CD14-positive monocyte (primary cell): ENCODE measurements at regions not wholly inside any gene's neighbourhood (a gene's known extent, or its start where the extent isn't known, plus 50 kb on each side); places are given as distances from the start of the nearest gene placed in this dataset.

ENCODE experiments used
- DNase-seq, 3 donors: peaks; one replicate each; pipeline ENCODE4 v3.0.0-alpha.2; 2011 to 2022
- H2AFZ ChIP-seq: 2 replicates; pipeline ENCODE4 v1.6.0; 2012; ENCODE audit warnings: mild to moderate bottlenecking, low read depth, low read length, inconsistent platforms; ENCODE audit not compliant: insufficient read depth, poor library complexity, severe bottlenecking
- H3K27ac ChIP-seq, 2 donors: 1 replicate in 1 of 2; 2 replicates in 1 of 2; pipeline ENCODE4 v1.5.1; 2012 to 2013; ENCODE audit warnings: low read length in 2 of 2, control low read depth in 1 of 2, inconsistent platforms in 1 of 2, low read depth in 1 of 2, mild to moderate bottlenecking in 1 of 2
- H3K27me3 ChIP-seq, 2 donors: one replicate each; pipeline versions ENCODE4 v1.6.0 to v1.6.1; 2011 to 2013; ENCODE audit warnings: low read length in 2 of 2; ENCODE audit not compliant: control insufficient read depth in 2 of 2, insufficient read depth in 2 of 2
- H3K36me3 ChIP-seq, 2 donors: replicated peaks in 1 of 2; 1 replicate in 1 of 2; 2 replicates in 1 of 2; pipeline versions ENCODE4 v1.5.1 to v1.6.1; 2012 to 2013; ENCODE audit warnings: low read length in 2 of 2, control low read depth in 1 of 2, inconsistent platforms in 1 of 2, mild to moderate bottlenecking in 1 of 2; ENCODE audit not compliant: insufficient read depth in 2 of 2, control insufficient read depth in 1 of 2
- H3K4me1 ChIP-seq, 2 donors: 1 replicate in 1 of 2; 2 replicates in 1 of 2; pipeline versions ENCODE4 v1.5.1 to v1.6.1; 2012 to 2013; ENCODE audit warnings: low read length in 2 of 2, control low read depth in 1 of 2, inconsistent platforms in 1 of 2, mild to moderate bottlenecking in 1 of 2, moderate library complexity in 1 of 2; ENCODE audit not compliant: insufficient read depth in 2 of 2, control insufficient read depth in 1 of 2
- H3K4me2 ChIP-seq: replicated peaks from 2 replicates; pipeline ENCODE3; 2012; ENCODE audit warnings: low read length, moderate library complexity, mild to moderate bottlenecking; ENCODE audit not compliant: poor library complexity, severe bottlenecking; ENCODE audit errors: extremely low read depth
- H3K4me3 ChIP-seq, 3 experiments: fragments of 200-600 bp in 1 of 3; sonication (generic) in 1 of 3; replicated peaks in 1 of 3; 1 replicate in 2 of 3; 2 replicates in 1 of 3; pipeline ENCODE4 v1.5.1; 2011 to 2013; ENCODE audit warnings: low read length in 3 of 3, mild to moderate bottlenecking in 3 of 3, control low read depth in 2 of 3, low read depth in 2 of 3, inconsistent platforms in 1 of 3, moderate library complexity in 1 of 3
- H3K79me2 ChIP-seq: 2 replicates; pipeline ENCODE4 v1.6.0; 2012; ENCODE audit warnings: mild to moderate bottlenecking, control low read depth, inconsistent platforms, low read length, moderate library complexity; ENCODE audit not compliant: insufficient read depth
- H3K9ac ChIP-seq: 2 replicates; pipeline ENCODE4 v1.6.0; 2017; ENCODE audit warnings: low read length, mild to moderate bottlenecking; ENCODE audit not compliant: insufficient read depth, poor library complexity, severe bottlenecking
- H3K9me3 ChIP-seq, 2 donors: replicated peaks in 1 of 2; 1 replicate in 1 of 2; 2 replicates in 1 of 2; pipeline versions ENCODE4 v1.5.1 to v1.6.1; 2012 to 2013; ENCODE audit warnings: low read length in 2 of 2, control low read depth in 1 of 2; ENCODE audit not compliant: control insufficient read depth in 1 of 2, insufficient read depth in 1 of 2
- H4K20me1 ChIP-seq: 2 replicates; pipeline ENCODE4 v1.6.0; 2012; ENCODE audit warnings: mild to moderate bottlenecking, low read length, control low read depth, moderate library complexity; ENCODE audit not compliant: insufficient read depth
- H3K27ac Mint-ChIP-seq, 7 donors: one replicate each; pipeline ENCODE4 v1.8.0; 2020; ENCODE audit warnings: mild to moderate bottlenecking in 7 of 7, mixed read lengths in 7 of 7, moderate library complexity in 6 of 7, inconsistent platforms in 2 of 7
- H3K27me3 Mint-ChIP-seq, 3 donors: one replicate each; pipeline ENCODE4 v1.8.0; 2021 to 2022; ENCODE audit warnings: low read depth in 3 of 3, mild to moderate bottlenecking in 3 of 3, mixed read lengths in 3 of 3, moderate library complexity in 3 of 3, inconsistent platforms in 1 of 3
- H3K36me3 Mint-ChIP-seq, 2 donors: one replicate each; pipeline ENCODE4 v1.8.0; 2020; ENCODE audit warnings: mixed read lengths in 2 of 2, inconsistent platforms in 1 of 2, mild to moderate bottlenecking in 1 of 2
- H3K4me1 Mint-ChIP-seq: one replicate; pipeline ENCODE4 v1.8.0; 2020; ENCODE audit warnings: mild to moderate bottlenecking, mixed read lengths
- H3K4me3 Mint-ChIP-seq, 2 donors: one replicate each; pipeline ENCODE4 v1.8.0; 2020; ENCODE audit warnings: mild to moderate bottlenecking in 2 of 2, mixed read lengths in 2 of 2, moderate library complexity in 1 of 2
- H3K9me3 Mint-ChIP-seq, 7 donors: one replicate each; pipeline ENCODE4 v1.8.0; 2020 to 2022; ENCODE audit warnings: mixed read lengths in 7 of 7, mild to moderate bottlenecking in 6 of 7, moderate library complexity in 6 of 7, inconsistent platforms in 2 of 7
- CTCF ChIP-seq: fragments of 200-600 bp; IDR thresholded peaks from one replicate; pipeline ENCODE4 v1.8.0; 2022; ENCODE audit warnings: antibody characterized with exemption, mild to moderate bottlenecking
- WGBS: methylation state at CpG from one replicate; pipeline ENCODE4 v1.1.5; 2013; ENCODE audit warnings: missing lambda C conversion rate; ENCODE audit not compliant: insufficient coverage; 5-methylcytosine and 5-hydroxymethylcytosine counted together
- intact Hi-C, 2 donors: fragments of 100-400 bp; cut with micrococcal nuclease; formaldehyde crosslinking; loops; one replicate each; pipeline versions ENCODE4 v1.15.0 to v1.15.1; 2023

DNA sequence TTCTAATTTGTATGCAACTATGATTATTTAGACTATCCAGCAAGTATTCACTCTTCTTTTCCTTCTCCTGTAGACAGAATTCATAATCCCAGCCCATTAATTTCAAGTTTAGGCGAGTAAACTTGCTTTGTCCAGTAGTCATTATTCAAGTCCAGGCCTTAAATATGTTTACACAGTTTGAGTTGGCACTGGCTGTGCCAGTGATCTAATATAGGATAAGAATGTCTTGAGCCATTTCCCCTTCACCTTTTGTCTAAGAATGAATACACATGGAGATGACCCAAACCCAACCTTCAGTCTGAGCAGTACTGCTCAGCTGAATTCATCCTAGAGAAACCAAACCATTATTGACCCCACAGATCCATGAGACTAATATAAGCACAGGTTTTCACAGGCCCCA is 930.4 kb upstream of the CDH8 start:
- no peak for TF ChIP-seq CTCF
- Histone ChIP-seq H3K36me3 (no peaks in the 10 kb centered on the region), H3K4me2 (no peak overlapping the region), H3K4me1 (no peaks in the 10 kb centered on the region), H3K27ac (no peak overlapping the region), H2AFZ (no peak overlapping the region), H3K4me3 (no peak overlapping the region), H3K9me3 (no peaks in the 10 kb centered on the region), H3K27me3 (no peaks in the 10 kb centered on the region), H4K20me1 (no peaks in the 10 kb centered on the region), H3K79me2 (no peaks in the 10 kb centered on the region), H3K9ac (no peak overlapping the region)
- peaks cover 0 to 4% (median 1%) of the 10 kb centered on the region in 7 donors for H3K9me3 Mint-ChIP-seq
- intact Hi-C loops: no loop called here
- H3K4me3 Mint-ChIP-seq: no peak overlapping the region
- H3K4me1 Mint-ChIP-seq: no peaks in the 10 kb centered on the region
- no peak overlapping the region for H3K27ac Mint-ChIP-seq
- DNase-seq: no peak
- no peaks in the 10 kb centered on the region for H3K36me3 Mint-ChIP-seq
- H3K27me3 Mint-ChIP-seq: peaks cover 0 to 3% (median 0%) of the 10 kb centered on the region in 3 donors
- WGBS: no CpG with 5 or more reads among the region's 1 CpG

DNA sequence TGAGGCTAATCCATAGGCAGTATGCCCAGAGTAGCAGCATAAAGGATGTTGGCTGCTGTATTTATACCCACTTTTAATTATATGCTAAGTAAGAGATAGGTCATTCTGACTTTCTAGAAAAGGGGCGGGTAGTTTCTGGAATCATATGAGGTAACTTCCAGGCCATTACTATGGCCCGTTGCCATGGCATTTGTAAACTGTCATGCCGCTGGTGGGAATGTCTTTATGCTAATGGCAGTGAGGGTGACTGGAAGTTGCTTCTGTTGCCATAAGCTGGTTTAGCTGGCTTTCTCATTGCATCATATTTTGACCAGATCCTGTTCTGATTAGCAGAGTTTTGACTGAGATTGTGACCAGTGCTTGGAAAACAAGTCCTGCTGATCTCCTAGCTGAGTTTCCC is 929.6 kb upstream of the CDH8 start:
- no peaks in the 10 kb centered on the region for H3K4me1 Mint-ChIP-seq
- no peak overlapping the region for H3K4me3 Mint-ChIP-seq
- TF ChIP-seq CTCF: no peak
- intact Hi-C loops: no loop called here
- 93% methylated on average over 3 of the region's 3 CpGs for WGBS
- Histone ChIP-seq H3K36me3 (no peaks in the 10 kb centered on the region), H3K4me3 (no peak overlapping the region), H3K9ac (no peak overlapping the region), H3K79me2 (no peaks in the 10 kb centered on the region), H3K4me2 (no peak overlapping the region), H3K27ac (no peak overlapping the region), H3K4me1 (no peaks in the 10 kb centered on the region), H2AFZ (no peak overlapping the region), H4K20me1 (no peaks in the 10 kb centered on the region), H3K9me3 (no peaks in the 10 kb centered on the region), H3K27me3 (no peaks in the 10 kb centered on the region)
- H3K27ac Mint-ChIP-seq: no peak overlapping the region
- no peak for DNase-seq
- H3K36me3 Mint-ChIP-seq: no peaks in the 10 kb centered on the region
- H3K9me3 Mint-ChIP-seq: peaks cover 0 to 4% (median 1%) of the 10 kb centered on the region in 7 donors
- H3K27me3 Mint-ChIP-seq: peaks cover 0 to 3% (median 0%) of the 10 kb centered on the region in 3 donors
